ENCODE measurements at regions not wholly inside any gene's neighbourhood (a gene's known extent, or its start where the extent isn't known, plus 50 kb on each side); places are given as distances from the start of the nearest gene placed in this dataset.

DNA sequence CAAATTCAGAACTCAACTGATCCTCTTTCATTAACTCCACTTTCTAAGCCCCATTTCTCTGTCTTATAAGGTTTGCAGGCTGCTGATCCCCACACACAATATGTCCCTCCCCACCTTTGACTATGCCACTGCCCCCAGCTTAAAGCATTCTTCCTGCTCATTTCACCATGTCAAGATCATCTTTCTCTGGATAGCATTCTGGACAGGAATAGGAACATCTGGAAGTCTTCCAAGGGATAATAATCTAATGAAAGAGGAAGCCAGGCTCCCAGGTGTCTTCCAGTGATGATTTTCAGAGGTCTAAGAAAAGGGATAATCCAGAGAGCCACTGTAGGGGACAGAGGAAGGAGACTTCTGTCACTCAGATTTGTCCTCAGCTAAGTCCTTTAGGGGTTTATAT lies 54.6 kb upstream of the GALNT15 start:
- DNase-seq, result no peak

DNA sequence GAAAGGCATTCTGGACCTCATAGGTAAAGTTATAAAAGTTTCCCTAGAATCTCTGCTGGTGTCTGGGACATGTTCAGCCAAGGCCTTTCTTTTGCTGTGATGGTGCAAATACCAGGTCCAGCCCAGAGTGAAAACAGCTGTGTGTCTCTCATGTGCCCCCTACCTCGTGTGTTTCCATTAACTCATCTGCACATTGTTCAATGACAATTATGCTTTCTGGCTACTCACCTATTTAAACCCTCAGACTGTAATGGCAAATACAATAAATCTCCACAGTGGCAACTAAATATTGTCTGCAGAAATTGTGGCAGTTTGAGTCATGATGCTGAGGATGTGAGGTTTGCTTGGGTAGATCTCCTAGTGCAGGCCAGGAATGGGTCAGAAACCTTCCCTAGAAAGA lies 53.1 kb upstream of the GALNT15 start:
- DNase-seq, result no peak

GRCh38 chr3:16122155-16122554 lies 52.3 kb upstream of the GALNT15 start:
- DNase-seq, result no peak

- DNase-seq, result no peak
Observed at GRCh38 chr3:16122661-16123060, 51.8 kb upstream of the GALNT15 start.

DNA sequence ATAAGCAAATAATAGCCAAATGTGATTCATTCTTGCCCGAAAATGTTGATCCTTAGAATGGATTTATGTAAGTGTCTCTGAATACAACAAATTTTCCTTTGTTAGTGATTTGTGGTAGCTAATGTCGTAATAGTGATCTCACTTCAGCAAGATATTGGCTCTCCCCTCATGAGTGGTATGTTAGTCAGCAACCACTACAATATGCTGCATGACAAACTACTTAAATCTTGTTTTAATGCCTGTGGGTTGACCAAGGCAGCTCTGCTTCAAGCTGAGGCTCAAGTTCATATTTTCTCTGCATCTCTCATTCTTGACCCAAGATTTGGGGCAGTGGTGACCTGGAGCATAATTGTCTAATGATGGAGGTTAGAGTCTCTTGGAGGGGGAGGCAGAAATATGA lies 49.8 kb upstream of the GALNT15 start:
- no peak for DNase-seq
